Astrocyte (in vitro differentiated cells and primary cell): ENCODE measurements at regions not wholly inside any gene's neighbourhood (a gene's known extent, or its start where the extent isn't known, plus 50 kb on each side); places are given as distances from the start of the nearest gene placed in this dataset.

Experiments
- DNase-seq: peaks from one replicate; pipeline ENCODE4 v3.0.0-alpha.2; 2010; ENCODE audit warnings: low read depth
- FAIRE-seq: peaks from 2 replicates; lab custom pipeline; 2011; peaks lifted over from hg19 to GRCh38; lab: Jason Lieb, UNC
- H2AFZ ChIP-seq: 2 replicates; pipeline ENCODE4 v1.6.0; 2012; ENCODE audit warnings: low read depth, low read length, inconsistent platforms
- H3K27ac ChIP-seq: 2 replicates; pipeline ENCODE4 v1.5.1; 2011; ENCODE audit warnings: low read depth, low read length, inconsistent platforms
- H3K27me3 ChIP-seq: 2 replicates; pipeline ENCODE4 v1.6.0; 2011; ENCODE audit warnings: low read length, inconsistent platforms; ENCODE audit not compliant: insufficient read depth
- H3K36me3 ChIP-seq: 2 replicates; pipeline ENCODE4 v1.5.1; 2011; ENCODE audit warnings: low read length, inconsistent platforms; ENCODE audit not compliant: insufficient read depth
- H3K4me1 ChIP-seq: 2 replicates; pipeline ENCODE4 v1.5.1; 2011; ENCODE audit warnings: low read length, inconsistent platforms; ENCODE audit not compliant: insufficient read depth
- H3K4me2 ChIP-seq: 2 replicates; pipeline ENCODE4 v1.6.0; 2012; ENCODE audit warnings: low read length, inconsistent platforms
- H3K4me3 ChIP-seq: 2 replicates; pipeline ENCODE4 v1.5.1; 2011; ENCODE audit warnings: low read depth, mild to moderate bottlenecking, low read length, inconsistent platforms; ENCODE audit not compliant: insufficient read depth
- H3K79me2 ChIP-seq: 2 replicates; pipeline ENCODE4 v1.6.0; 2012; ENCODE audit warnings: mild to moderate bottlenecking, low read length, inconsistent platforms; ENCODE audit not compliant: insufficient read depth
- H3K9ac ChIP-seq: 2 replicates; pipeline ENCODE4 v1.6.0; 2012; ENCODE audit warnings: mild to moderate bottlenecking, low read length, inconsistent platforms
- H3K9me3 ChIP-seq: 2 replicates; pipeline ENCODE4 v1.5.1; 2012; ENCODE audit warnings: low read depth, mild to moderate bottlenecking, low read length, inconsistent platforms; ENCODE audit not compliant: insufficient read depth
- H4K20me1 ChIP-seq: 2 replicates; pipeline ENCODE4 v1.6.0; 2012; ENCODE audit warnings: low read length, inconsistent platforms; ENCODE audit not compliant: insufficient read depth
- H3K27ac Mint-ChIP-seq: one replicate; pipeline ENCODE4 v1.8.0; 2021; ENCODE audit warnings: mild to moderate bottlenecking, mixed read lengths; ENCODE audit not compliant: unreplicated experiment
- H3K27me3 Mint-ChIP-seq: one replicate; pipeline ENCODE4 v1.8.0; 2021; ENCODE audit warnings: low read depth, mixed read lengths; ENCODE audit not compliant: unreplicated experiment
- H3K36me3 Mint-ChIP-seq: one replicate; pipeline ENCODE4 v1.8.0; 2021; ENCODE audit warnings: low read depth, mixed read lengths; ENCODE audit not compliant: unreplicated experiment
- H3K4me1 Mint-ChIP-seq: one replicate; pipeline ENCODE4 v1.8.0; 2021; ENCODE audit warnings: low read depth, mixed read lengths; ENCODE audit not compliant: unreplicated experiment
- H3K4me3 Mint-ChIP-seq: one replicate; pipeline ENCODE4 v1.8.0; 2021; ENCODE audit warnings: mild to moderate bottlenecking, moderate library complexity, mixed read lengths; ENCODE audit not compliant: unreplicated experiment
- H3K9me3 Mint-ChIP-seq: one replicate; pipeline ENCODE4 v1.8.0; 2021; ENCODE audit warnings: mild to moderate bottlenecking, mixed read lengths; ENCODE audit not compliant: unreplicated experiment
- CTCF ChIP-seq: IDR thresholded peaks from 2 replicates; pipeline ENCODE4 v1.5.1; 2011; ENCODE audit warnings: low read depth, mild to moderate bottlenecking, inconsistent platforms, low read length, moderate library complexity; ENCODE audit not compliant: insufficient read depth
- EZH2 ChIP-seq: IDR thresholded peaks from 2 replicates; pipeline ENCODE4 v1.6.1; 2012; ENCODE audit warnings: mild to moderate bottlenecking, low read length, inconsistent platforms; ENCODE audit not compliant: insufficient read depth

- no peak overlapping the region for H3K9ac ChIP-seq
- Mint-ChIP-seq H3K27ac (no peak overlapping the region), H3K36me3 (no peaks in the 10 kb centered on the region), H3K27me3 (peaks cover 3% of the 10 kb centered on the region), H3K4me3 (no peak overlapping the region), H3K9me3 (no peaks in the 10 kb centered on the region), H3K4me1 (peaks cover 15% of the 10 kb centered on the region)
- H3K36me3 ChIP-seq = no peaks in the 10 kb centered on the region
- FAIRE-seq (no peak), DNase-seq (no peak)
- no peaks in the 10 kb centered on the region for H3K27me3 ChIP-seq
- no peaks in the 10 kb centered on the region for H3K9me3 ChIP-seq
- H4K20me1 ChIP-seq = no peaks in the 10 kb centered on the region
- no peak for TF ChIP-seq CTCF
- no peak for TF ChIP-seq EZH2
- H3K27ac ChIP-seq = no peak overlapping the region
- H3K4me2 ChIP-seq = no peak overlapping the region
- no peaks in the 10 kb centered on the region for H3K79me2 ChIP-seq
- no peak overlapping the region for H3K4me3 ChIP-seq
- no peak overlapping the region for H2AFZ ChIP-seq
- peaks cover 17% of the 10 kb centered on the region for H3K4me1 ChIP-seq
These were observed 79.8 kb upstream of the FNDC3B start for GRCh38 chr3:171959532-171960089.

GRCh38 chr3:171960159-171960558 is 79.2 kb upstream of the FNDC3B start:
- Histone ChIP-seq H3K4me3 (no peak overlapping the region), H3K9me3 (no peaks in the 10 kb centered on the region), H3K4me2 (no peak overlapping the region), H3K27ac (no peak overlapping the region), H3K27me3 (no peaks in the 10 kb centered on the region), H4K20me1 (no peaks in the 10 kb centered on the region), H2AFZ (no peak overlapping the region), H3K4me1 (peaks cover 12% of the 10 kb centered on the region), H3K9ac (no peak overlapping the region), H3K79me2 (no peaks in the 10 kb centered on the region), H3K36me3 (no peaks in the 10 kb centered on the region)
- peaks cover 3% of the 10 kb centered on the region for H3K27me3 Mint-ChIP-seq
- no peak overlapping the region for H3K4me3 Mint-ChIP-seq
- no peak for DNase-seq
- H3K27ac Mint-ChIP-seq = no peak overlapping the region
- H3K9me3 Mint-ChIP-seq = no peaks in the 10 kb centered on the region
- FAIRE-seq = no peak
- H3K36me3 Mint-ChIP-seq = no peaks in the 10 kb centered on the region
- H3K4me1 Mint-ChIP-seq = peaks cover 15% of the 10 kb centered on the region
- TF ChIP-seq CTCF = no peak
- TF ChIP-seq EZH2 = no peak

- no peaks in the 10 kb centered on the region for H3K27me3 ChIP-seq
- FAIRE-seq (no peak), DNase-seq (no peak)
- H3K36me3 ChIP-seq = no peaks in the 10 kb centered on the region
- TF ChIP-seq CTCF (no peak), EZH2 (no peak)
- H2AFZ ChIP-seq = no peak overlapping the region
- no peak overlapping the region for H3K27ac ChIP-seq
- H3K9me3 ChIP-seq = no peaks in the 10 kb centered on the region
- Mint-ChIP-seq H3K27ac (no peak overlapping the region), H3K36me3 (no peaks in the 10 kb centered on the region), H3K4me3 (no peak overlapping the region), H3K4me1 (peaks cover 24% of the 10 kb centered on the region), H3K27me3 (no peaks in the 10 kb centered on the region), H3K9me3 (no peaks in the 10 kb centered on the region)
- H3K4me3 ChIP-seq = no peak overlapping the region
- no peak overlapping the region for H3K4me2 ChIP-seq
- peaks cover 12% of the 10 kb centered on the region for H3K4me1 ChIP-seq
- no peaks in the 10 kb centered on the region for H3K79me2 ChIP-seq
- no peaks in the 10 kb centered on the region for H4K20me1 ChIP-seq
- no peak overlapping the region for H3K9ac ChIP-seq
These were observed 77.1 kb upstream of the FNDC3B start for GRCh38 chr3:171962137-171962720.
